Activated naive CD8-positive, alpha-beta T cell treated with anti-CD3 and anti-CD28 coated beads, Interleukin-2, amount 10 ng/mL, durations not matched to agents 7 days and 5 days (primary cell): ENCODE measurements at regions not wholly inside any gene's neighbourhood (a gene's known extent, or its start where the extent isn't known, plus 50 kb on each side); places are given as distances from the start of the nearest gene placed in this dataset.

ENCODE experiments used
- ATAC-seq: fragments of 150-1000 bp; cut with Tn5 transposase; one replicate; pipeline ENCODE4 v1.10.0; 2021; ENCODE audit warnings: low read depth, moderate library complexity
- POLR2A ChIA-PET: fragments of 350-600 bp; sonication (Branson Sonifier 250); formaldehyde crosslinking; loops from one replicate; lab custom pipeline; 2021; ENCODE audit warnings: antibody characterized with exemption; lab: Charles Lee
- DNase-seq: peaks from one replicate; pipeline ENCODE4 v3.0.0; 2021
- H3K27ac Mint-ChIP-seq: one replicate; pipeline ENCODE4 v1.8.0; 2022; ENCODE audit warnings: mild to moderate bottlenecking, mixed read lengths
- H3K27me3 Mint-ChIP-seq: one replicate; pipeline ENCODE4 v1.8.0; 2022; ENCODE audit warnings: mild to moderate bottlenecking, moderate library complexity, mixed read lengths
- H3K36me3 Mint-ChIP-seq: one replicate; pipeline ENCODE4 v1.8.0; 2021; ENCODE audit warnings: mild to moderate bottlenecking, mixed read lengths
- H3K4me1 Mint-ChIP-seq: one replicate; pipeline ENCODE4 v1.8.0; 2021; ENCODE audit warnings: mixed read lengths
- H3K4me3 Mint-ChIP-seq: one replicate; pipeline ENCODE4 v1.8.0; 2022; ENCODE audit warnings: mild to moderate bottlenecking, moderate library complexity, mixed read lengths
- H3K9me3 Mint-ChIP-seq: one replicate; pipeline ENCODE4 v1.8.0; 2021; ENCODE audit warnings: mixed read lengths

- POLR2A ChIA-PET: no interaction called here
- H3K27me3 Mint-ChIP-seq: no peaks in the 10 kb centered on the region
- no peaks in the 10 kb centered on the region for H3K36me3 Mint-ChIP-seq
- H3K4me3 Mint-ChIP-seq: no peak overlapping the region
- no peaks in the 10 kb centered on the region for H3K4me1 Mint-ChIP-seq
- no peaks in the 10 kb centered on the region for H3K9me3 Mint-ChIP-seq
- no peak for ATAC-seq
- H3K27ac Mint-ChIP-seq: no peak overlapping the region
- no peak for DNase-seq
Observed at GRCh38 chr4:157558016-157558415, 337.5 kb downstream of the GRIA2 start.

- H3K4me3 Mint-ChIP-seq: no peak overlapping the region
- H3K27me3 Mint-ChIP-seq: no peaks in the 10 kb centered on the region
- ATAC-seq (no peak), DNase-seq (no peak)
- POLR2A ChIA-PET: no interaction called here
- no peak overlapping the region for H3K27ac Mint-ChIP-seq
- H3K36me3 Mint-ChIP-seq: no peaks in the 10 kb centered on the region
- H3K9me3 Mint-ChIP-seq: peaks cover 3% of the 10 kb centered on the region
- no peaks in the 10 kb centered on the region for H3K4me1 Mint-ChIP-seq
Observed at GRCh38 chr4:157550028-157550427, 329.5 kb downstream of the GRIA2 start.

GRCh38 chr4:157527954-157528353 lies 307.4 kb downstream of the GRIA2 start:
- H3K9me3 Mint-ChIP-seq: peaks cover 8% of the 10 kb centered on the region
- H3K36me3 Mint-ChIP-seq: no peaks in the 10 kb centered on the region
- no peaks in the 10 kb centered on the region for H3K27me3 Mint-ChIP-seq
- no peak overlapping the region for H3K4me3 Mint-ChIP-seq
- no peak for DNase-seq
- POLR2A ChIA-PET: no interaction called here
- H3K4me1 Mint-ChIP-seq: no peaks in the 10 kb centered on the region
- ATAC-seq: no peak
- H3K27ac Mint-ChIP-seq: no peak overlapping the region

- Mint-ChIP-seq H3K9me3 (no peaks in the 10 kb centered on the region), H3K27ac (no peak overlapping the region), H3K27me3 (no peaks in the 10 kb centered on the region), H3K4me3 (no peak overlapping the region), H3K4me1 (no peaks in the 10 kb centered on the region), H3K36me3 (no peaks in the 10 kb centered on the region)
- ATAC-seq (no peak), DNase-seq (no peak)
- POLR2A ChIA-PET: no interaction called here
Observed at GRCh38 chr4:157521906-157522305, 301.4 kb downstream of the GRIA2 start.

- no peaks in the 10 kb centered on the region for H3K9me3 Mint-ChIP-seq
- no peaks in the 10 kb centered on the region for H3K4me1 Mint-ChIP-seq
- POLR2A ChIA-PET: no interaction called here
- no peak for ATAC-seq
- H3K27ac Mint-ChIP-seq: no peak overlapping the region
- DNase-seq: no peak
- no peaks in the 10 kb centered on the region for H3K27me3 Mint-ChIP-seq
- no peak overlapping the region for H3K4me3 Mint-ChIP-seq
- H3K36me3 Mint-ChIP-seq: no peaks in the 10 kb centered on the region
Observed at GRCh38 chr4:157514711-157515110, 294.2 kb downstream of the GRIA2 start.

GRCh38 chr4:157509341-157509740 lies 288.8 kb downstream of the GRIA2 start:
- POLR2A ChIA-PET: no interaction called here
- H3K27ac Mint-ChIP-seq: no peak overlapping the region
- no peak overlapping the region for H3K4me3 Mint-ChIP-seq
- no peaks in the 10 kb centered on the region for H3K4me1 Mint-ChIP-seq
- ATAC-seq (no peak), DNase-seq (no peak)
- no peaks in the 10 kb centered on the region for H3K36me3 Mint-ChIP-seq
- no peaks in the 10 kb centered on the region for H3K27me3 Mint-ChIP-seq
- no peaks in the 10 kb centered on the region for H3K9me3 Mint-ChIP-seq

- Mint-ChIP-seq H3K4me3 (no peak overlapping the region), H3K27me3 (no peaks in the 10 kb centered on the region), H3K36me3 (no peaks in the 10 kb centered on the region), H3K27ac (no peak overlapping the region), H3K9me3 (no peaks in the 10 kb centered on the region), H3K4me1 (no peaks in the 10 kb centered on the region)
- DNase-seq: no peak
- no peak for ATAC-seq
- POLR2A ChIA-PET: no interaction called here
Observed at GRCh38 chr4:157502656-157503055, 282.1 kb downstream of the GRIA2 start.

- Mint-ChIP-seq H3K27ac (no peak overlapping the region), H3K4me1 (no peaks in the 10 kb centered on the region), H3K27me3 (no peaks in the 10 kb centered on the region), H3K36me3 (no peaks in the 10 kb centered on the region), H3K4me3 (no peak overlapping the region), H3K9me3 (no peaks in the 10 kb centered on the region)
- POLR2A ChIA-PET: no interaction called here
- DNase-seq (no peak), ATAC-seq (no peak)
Observed at GRCh38 chr4:157459785-157460184, 239.3 kb downstream of the GRIA2 start.

GRCh38 chr4:157447195-157447594 lies 226.7 kb downstream of the GRIA2 start:
- Mint-ChIP-seq H3K9me3 (no peaks in the 10 kb centered on the region), H3K4me3 (no peak overlapping the region), H3K36me3 (no peaks in the 10 kb centered on the region), H3K4me1 (no peaks in the 10 kb centered on the region), H3K27ac (no peak overlapping the region), H3K27me3 (no peaks in the 10 kb centered on the region)
- POLR2A ChIA-PET: no interaction called here
- DNase-seq (no peak), ATAC-seq (no peak)

- H3K27me3 Mint-ChIP-seq: no peaks in the 10 kb centered on the region
- POLR2A ChIA-PET: no interaction called here
- no peaks in the 10 kb centered on the region for H3K9me3 Mint-ChIP-seq
- no peak for DNase-seq
- no peaks in the 10 kb centered on the region for H3K4me1 Mint-ChIP-seq
- ATAC-seq: no peak
- no peak overlapping the region for H3K4me3 Mint-ChIP-seq
- no peaks in the 10 kb centered on the region for H3K36me3 Mint-ChIP-seq
- H3K27ac Mint-ChIP-seq: no peak overlapping the region
Observed at GRCh38 chr4:157444014-157444413, 223.5 kb downstream of the GRIA2 start.

- no peak for DNase-seq
- POLR2A ChIA-PET: no interaction called here
- Mint-ChIP-seq H3K27me3 (no peaks in the 10 kb centered on the region), H3K9me3 (no peaks in the 10 kb centered on the region), H3K36me3 (no peaks in the 10 kb centered on the region), H3K4me3 (no peak overlapping the region), H3K27ac (no peak overlapping the region), H3K4me1 (no peaks in the 10 kb centered on the region)
- no peak for ATAC-seq
Observed at GRCh38 chr4:157443537-157443936, 223.0 kb downstream of the GRIA2 start.

- no peaks in the 10 kb centered on the region for H3K4me1 Mint-ChIP-seq
- H3K9me3 Mint-ChIP-seq: peaks cover 8% of the 10 kb centered on the region
- H3K27ac Mint-ChIP-seq: no peak overlapping the region
- H3K4me3 Mint-ChIP-seq: no peak overlapping the region
- ATAC-seq: no peak
- H3K27me3 Mint-ChIP-seq: no peaks in the 10 kb centered on the region
- H3K36me3 Mint-ChIP-seq: no peaks in the 10 kb centered on the region
- DNase-seq: no peak
- POLR2A ChIA-PET: no interaction called here
Observed at GRCh38 chr4:157425897-157426296, 205.4 kb downstream of the GRIA2 start.

GRCh38 chr4:157423526-157424020 lies 203.0 kb downstream of the GRIA2 start:
- Mint-ChIP-seq H3K4me1 (no peaks in the 10 kb centered on the region), H3K9me3 (peaks cover 8% of the 10 kb centered on the region), H3K36me3 (no peaks in the 10 kb centered on the region), H3K4me3 (no peak overlapping the region), H3K27ac (no peak overlapping the region), H3K27me3 (no peaks in the 10 kb centered on the region)
- ATAC-seq (no peak), DNase-seq (no peak)
- POLR2A ChIA-PET: no interaction called here

- H3K4me3 Mint-ChIP-seq: no peak overlapping the region
Observed at GRCh38 chr4:157421365-157421764, 200.8 kb downstream of the GRIA2 start.

More at GRCh38 chr4:157421365-157421764, 200.8 kb downstream of the GRIA2 start:
- Mint-ChIP-seq H3K36me3 (no peaks in the 10 kb centered on the region), H3K27me3 (no peaks in the 10 kb centered on the region), H3K27ac (no peak overlapping the region), H3K9me3 (peaks cover 6% of the 10 kb centered on the region), H3K4me1 (no peaks in the 10 kb centered on the region)
- ATAC-seq: no peak
- no peak for DNase-seq
- POLR2A ChIA-PET: no interaction called here
